Renal pelvis (tissue), 1 donor: ENCODE measurements at regions not wholly inside any gene's neighbourhood (a gene's known extent, or its start where the extent isn't known, plus 50 kb on each side); places are given as distances from the start of the nearest gene placed in this dataset.
A peak's percentile ranks its signal among the peaks of the same experiment; 100 is the strongest.

Experiments used
- DNase-seq: peaks from one replicate; pipeline ENCODE4 v3.0.0-alpha.2; 2013

DNA sequence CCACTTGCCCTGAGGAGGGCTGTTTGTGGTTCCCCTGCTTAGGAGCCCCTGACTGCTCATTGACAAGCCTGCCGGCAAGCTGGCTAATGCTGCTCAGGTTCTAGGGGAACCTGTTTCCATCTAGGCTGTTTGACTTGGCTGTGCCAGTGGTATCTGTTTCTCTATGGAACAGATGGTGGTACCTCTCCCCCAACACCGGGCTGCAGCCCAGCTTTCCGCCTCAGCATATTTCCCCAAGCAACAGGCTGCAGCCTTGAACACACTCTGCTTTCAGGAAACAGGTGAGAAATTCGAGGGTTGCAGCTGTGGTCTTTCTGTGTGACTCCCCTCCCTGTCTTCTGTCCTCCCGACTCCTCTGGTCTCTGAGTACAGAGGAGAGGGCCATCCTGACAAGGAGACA is 132.3 kb downstream of the TMEM132E start:
- DNase-seq = no peak

DNA sequence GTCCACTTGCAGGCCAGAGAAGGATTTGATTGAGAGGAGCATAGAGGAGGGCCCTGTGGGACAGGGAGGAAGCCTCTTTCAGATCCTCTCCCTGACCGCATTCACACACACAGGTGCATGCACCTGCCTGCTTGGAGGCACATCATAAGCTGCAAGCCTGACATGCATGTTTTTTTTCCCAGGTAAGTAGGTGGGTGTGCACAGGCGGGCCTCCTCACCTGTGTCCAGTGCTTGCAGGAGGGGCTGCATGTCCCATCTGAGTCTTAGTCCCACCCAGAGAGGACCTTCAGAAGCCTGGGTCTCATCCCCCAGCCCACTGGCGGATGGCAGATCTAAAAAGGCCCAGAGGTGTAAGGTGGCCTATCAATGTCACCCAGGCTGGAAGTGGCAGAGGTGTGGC is 130.8 kb downstream of the TMEM132E start:
- DNase-seq = no peak

DNA sequence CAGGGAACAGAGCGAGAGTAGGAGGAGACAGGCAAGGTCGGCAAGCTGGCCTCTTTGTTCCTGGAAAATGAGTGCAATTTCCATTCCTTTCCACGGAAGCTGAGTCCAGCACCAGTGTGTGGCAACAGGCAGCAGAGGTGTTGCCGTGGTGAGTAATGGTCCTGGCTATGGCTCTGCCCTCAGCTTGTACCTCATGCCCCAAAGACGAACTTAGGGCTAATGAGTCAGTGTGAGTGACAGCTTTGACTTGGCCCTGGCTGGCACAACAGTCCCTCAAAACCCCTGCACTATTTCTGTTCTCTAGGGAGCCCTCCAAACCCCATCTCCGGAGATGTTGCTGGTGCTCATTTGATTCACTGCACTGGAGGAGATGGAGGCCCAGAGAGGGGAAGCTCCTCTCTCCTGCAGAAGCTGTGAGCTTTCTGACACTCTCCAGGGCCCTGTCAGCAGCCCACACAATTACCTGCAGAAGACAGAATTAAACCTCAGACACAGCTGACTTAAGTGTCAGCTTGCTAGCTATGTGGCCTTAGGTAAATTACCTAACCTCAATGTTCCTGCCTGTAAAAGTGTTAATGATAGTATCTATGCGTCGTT is 129.9 kb downstream of the TMEM132E start:
- DNase-seq = no peak

DNA sequence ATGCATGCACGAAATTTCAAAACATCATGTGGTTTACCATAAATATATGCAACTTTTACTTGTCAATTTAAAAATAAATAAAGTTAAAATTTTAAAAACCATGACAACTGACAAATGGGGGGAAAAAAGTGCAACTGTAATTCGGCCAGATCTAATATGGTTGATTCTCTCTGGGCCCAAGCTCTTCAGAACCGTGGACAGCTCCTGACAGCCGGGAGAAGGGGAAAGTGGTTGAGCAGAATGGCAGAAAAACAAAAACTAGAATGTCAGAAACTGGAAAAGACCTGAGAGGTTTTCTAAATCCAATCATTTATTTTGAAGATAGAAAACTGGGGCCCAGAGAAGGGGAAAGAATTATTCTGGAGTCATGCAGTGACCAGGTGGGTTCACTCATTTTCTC is 126.6 kb downstream of the TMEM132E start:
- DNase-seq = peak; percentile 56

DNA sequence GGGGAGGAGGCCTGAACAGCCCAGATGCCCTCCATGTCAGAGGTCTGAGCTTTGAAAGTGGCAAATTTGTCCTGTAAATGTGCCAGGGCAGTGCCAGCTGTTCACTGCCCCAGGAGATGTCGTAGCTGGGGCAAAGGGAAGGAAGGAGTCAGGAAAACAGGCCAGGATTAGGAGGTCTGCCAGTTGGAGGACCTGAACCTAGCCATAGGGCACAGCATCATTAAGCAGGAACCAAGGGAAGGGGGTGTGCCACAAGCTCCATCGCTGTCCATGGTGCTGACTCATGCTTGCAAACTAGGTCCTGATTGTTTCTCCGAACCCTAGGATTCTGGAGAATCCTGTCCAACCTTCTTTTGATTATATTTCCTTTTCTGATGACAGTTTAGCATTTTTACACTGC is 124.2 kb downstream of the TMEM132E start:
- DNase-seq = peak; percentile 76

- no peak for DNase-seq
Observed at GRCh38 chr17:34699181-34699580, 119.8 kb downstream of the TMEM132E start.

GRCh38 chr17:34692920-34693319 is 113.5 kb downstream of the TMEM132E start:
- DNase-seq = no peak
